Neural progenitor cell (in vitro differentiated cells): ENCODE measurements at regions not wholly inside any gene's neighbourhood (a gene's known extent, or its start where the extent isn't known, plus 50 kb on each side); places are given as distances from the start of the nearest gene placed in this dataset.

Source experiments
- DNase-seq: peaks from one replicate; pipeline ENCODE4 v3.0.0-alpha.2; 2016; ENCODE audit warnings: low spot score
- H2AFZ ChIP-seq: fragments of 200-600 bp; sonication (generic); replicated peaks from 2 replicates; pipeline ENCODE4 v1.6.1; 2016; ENCODE audit warnings: antibody characterized with exemption
- H3F3A ChIP-seq: fragments of 200-600 bp; sonication (generic); 2 replicates; pipeline ENCODE4 v1.6.1; 2016; ENCODE audit warnings: antibody characterized with exemption, low read depth
- H3K27ac ChIP-seq: fragments of 200-600 bp; sonication (generic); 2 replicates; pipeline ENCODE4 v1.5.1; 2016; ENCODE audit warnings: mild to moderate bottlenecking
- H3K27me3 ChIP-seq: fragments of 200-600 bp; sonication (generic); 2 replicates; pipeline ENCODE4 v1.6.1; 2016; ENCODE audit warnings: mild to moderate bottlenecking, moderate library complexity
- H3K36me3 ChIP-seq: fragments of 200-600 bp; sonication (generic); 2 replicates; pipeline ENCODE4 v1.5.1; 2016
- H3K4me1 ChIP-seq: fragments of 200-600 bp; sonication (generic); 2 replicates; pipeline ENCODE4 v1.6.1; 2016; ENCODE audit warnings: mixed run types
- H3K4me2 ChIP-seq: fragments of 200-600 bp; sonication (generic); 2 replicates; pipeline ENCODE4 v1.6.1; 2016
- H3K4me3 ChIP-seq: fragments of 200-600 bp; sonication (generic); 2 replicates; pipeline ENCODE4 v1.5.1; 2016
- H3K79me2 ChIP-seq: fragments of 200-600 bp; sonication (generic); 2 replicates; pipeline ENCODE4 v1.6.1; 2016; ENCODE audit warnings: low read depth
- H3K9ac ChIP-seq: fragments of 200-600 bp; sonication (generic); 2 replicates; pipeline ENCODE4 v1.6.1; 2016
- H3K9me3 ChIP-seq: fragments of 200-600 bp; sonication (generic); 2 replicates; pipeline ENCODE4 v1.5.1; 2016; ENCODE audit warnings: low read depth
- H4K20me1 ChIP-seq: fragments of 200-600 bp; sonication (generic); 2 replicates; pipeline ENCODE4 v1.6.1; 2016; ENCODE audit warnings: low read depth
- H3K27ac Mint-ChIP-seq: 3 replicates; pipeline ENCODE4 v1.8.0; 2021; ENCODE audit warnings: mixed read lengths
- H3K27me3 Mint-ChIP-seq: 2 replicates; pipeline ENCODE4 v1.8.0; 2022; ENCODE audit warnings: low read depth, mild to moderate bottlenecking, inconsistent platforms, moderate library complexity, mixed read lengths; ENCODE audit not compliant: insufficient read depth
- H3K36me3 Mint-ChIP-seq: 3 replicates; pipeline ENCODE4 v1.8.0; 2021; ENCODE audit warnings: mixed read lengths
- H3K4me1 Mint-ChIP-seq: 3 replicates; pipeline ENCODE4 v1.8.0; 2021; ENCODE audit warnings: mixed read lengths
- H3K4me3 Mint-ChIP-seq: 3 replicates; pipeline ENCODE4 v1.8.0; 2021; ENCODE audit warnings: mild to moderate bottlenecking, moderate library complexity, mixed read lengths
- H3K9me3 Mint-ChIP-seq: 3 replicates; pipeline ENCODE4 v1.8.0; 2020; ENCODE audit warnings: mixed read lengths
- CTCF ChIP-seq: fragments of 200-600 bp; sonication (generic); IDR thresholded peaks from 2 replicates; pipeline ENCODE4 v1.5.1; 2017; ENCODE audit warnings: antibody characterized with exemption, mild to moderate bottlenecking
- EZH2 ChIP-seq: fragments of 200-600 bp; sonication (generic); IDR thresholded peaks from 2 replicates; pipeline ENCODE4 v1.6.1; 2017; ENCODE audit warnings: antibody characterized with exemption, mild to moderate bottlenecking, moderate library complexity
- EZH2phosphoT487 ChIP-seq: fragments of 200-600 bp; sonication (generic); IDR thresholded peaks from 2 replicates; pipeline ENCODE4 v1.6.1; 2017; ENCODE audit warnings: antibody characterized with exemption

GRCh38 chr9:99345451-99345850, 123.4 kb downstream of the SEC61B start:
- TF ChIP-seq EZH2 (no peak), CTCF (no peak), EZH2phosphoT487 (no peak)
- no peak overlapping the region for H2AFZ ChIP-seq

GRCh38 chr9:99345942-99346341, 123.9 kb downstream of the SEC61B start:
- no peak overlapping the region for H3K27ac Mint-ChIP-seq
- Histone ChIP-seq H3K4me3 (no peak overlapping the region), H3K9me3 (no peaks in the 10 kb centered on the region), H3K79me2 (no peaks in the 10 kb centered on the region), H3F3A (no peaks in the 10 kb centered on the region), H2AFZ (no peak overlapping the region), H3K27me3 (no peaks in the 10 kb centered on the region), H4K20me1 (no peaks in the 10 kb centered on the region), H3K36me3 (no peaks in the 10 kb centered on the region), H3K4me1 (no peaks in the 10 kb centered on the region), H3K4me2 (no peak overlapping the region), H3K27ac (no peak overlapping the region), H3K9ac (no peak overlapping the region)
- no peaks in the 10 kb centered on the region for H3K9me3 Mint-ChIP-seq
- peaks cover 5% of the 10 kb centered on the region for H3K27me3 Mint-ChIP-seq
- DNase-seq, result no peak
- H3K36me3 Mint-ChIP-seq, result no peaks in the 10 kb centered on the region
- H3K4me3 Mint-ChIP-seq, result no peak overlapping the region
- no peak for TF ChIP-seq CTCF
- no peak for TF ChIP-seq EZH2phosphoT487
- no peak for TF ChIP-seq EZH2
- H3K4me1 Mint-ChIP-seq, result no peaks in the 10 kb centered on the region

More at GRCh38 chr9:99345451-99345850, 123.4 kb downstream of the SEC61B start:
- Histone ChIP-seq H3K4me3 (no peak overlapping the region), H3K9ac (no peak overlapping the region), H3F3A (no peaks in the 10 kb centered on the region), H4K20me1 (no peaks in the 10 kb centered on the region), H3K36me3 (no peaks in the 10 kb centered on the region), H3K9me3 (no peaks in the 10 kb centered on the region), H3K4me2 (no peak overlapping the region), H3K27ac (no peak overlapping the region), H3K27me3 (no peaks in the 10 kb centered on the region), H3K79me2 (no peaks in the 10 kb centered on the region), H3K4me1 (no peaks in the 10 kb centered on the region)
- Mint-ChIP-seq H3K4me3 (no peak overlapping the region), H3K36me3 (no peaks in the 10 kb centered on the region), H3K27ac (no peak overlapping the region), H3K4me1 (no peaks in the 10 kb centered on the region), H3K27me3 (peaks cover 5% of the 10 kb centered on the region), H3K9me3 (no peaks in the 10 kb centered on the region)
- no peak for DNase-seq

- Histone ChIP-seq H3K4me1 (no peaks in the 10 kb centered on the region), H3K36me3 (no peaks in the 10 kb centered on the region), H3K27ac (no peak overlapping the region), H3K27me3 (no peaks in the 10 kb centered on the region), H2AFZ (no peak overlapping the region), H3K9ac (no peak overlapping the region), H3F3A (no peaks in the 10 kb centered on the region), H3K4me3 (no peak overlapping the region), H4K20me1 (no peaks in the 10 kb centered on the region), H3K4me2 (no peak overlapping the region), H3K9me3 (no peaks in the 10 kb centered on the region), H3K79me2 (no peaks in the 10 kb centered on the region)
- peaks cover 4% of the 10 kb centered on the region for H3K27me3 Mint-ChIP-seq
- no peaks in the 10 kb centered on the region for H3K9me3 Mint-ChIP-seq
- no peaks in the 10 kb centered on the region for H3K4me1 Mint-ChIP-seq
- H3K27ac Mint-ChIP-seq, result peak overlapping the region; percentile 67
- TF ChIP-seq CTCF (no peak), EZH2phosphoT487 (no peak), EZH2 (no peak)
- H3K36me3 Mint-ChIP-seq, result no peaks in the 10 kb centered on the region
- no peak for DNase-seq
- no peak overlapping the region for H3K4me3 Mint-ChIP-seq
These were observed 125.5 kb downstream of the SEC61B start for GRCh38 chr9:99347568-99347967.

GRCh38 chr9:99348289-99348688, 126.2 kb downstream of the SEC61B start:
- Histone ChIP-seq H3K79me2 (no peaks in the 10 kb centered on the region), H3K9ac (no peak overlapping the region), H3K36me3 (no peaks in the 10 kb centered on the region), H3K4me1 (no peaks in the 10 kb centered on the region), H4K20me1 (no peaks in the 10 kb centered on the region), H3K4me2 (no peak overlapping the region), H3K9me3 (no peaks in the 10 kb centered on the region), H3K27ac (no peak overlapping the region), H3K4me3 (no peak overlapping the region), H3F3A (no peaks in the 10 kb centered on the region), H2AFZ (no peak overlapping the region), H3K27me3 (no peaks in the 10 kb centered on the region)
- H3K36me3 Mint-ChIP-seq, result no peaks in the 10 kb centered on the region
- H3K27me3 Mint-ChIP-seq, result peaks cover 2% of the 10 kb centered on the region
- TF ChIP-seq EZH2 (no peak), EZH2phosphoT487 (no peak), CTCF (no peak)
- H3K9me3 Mint-ChIP-seq, result no peaks in the 10 kb centered on the region
- no peak overlapping the region for H3K27ac Mint-ChIP-seq
- H3K4me1 Mint-ChIP-seq, result no peaks in the 10 kb centered on the region
- H3K4me3 Mint-ChIP-seq, result no peak overlapping the region
- no peak for DNase-seq
